HG03558 (cell line): ENCODE measurements at regions not wholly inside any gene's neighbourhood (a gene's known extent, or its start where the extent isn't known, plus 50 kb on each side); places are given as distances from the start of the nearest gene placed in this dataset.

ENCODE experiments used
- ATAC-seq: cut with Tn5 transposase; IDR thresholded peaks from one replicate; pipeline ENCODE4 v1.9.1; 2021; ENCODE audit warnings: moderate number of reproducible peaks; ENCODE audit not compliant: unreplicated experiment; ENCODE audit errors: extremely low read depth

- ATAC-seq, result no peak
These were observed 56.9 kb downstream of the SLITRK6 start for GRCh38 chr13:85742355-85742754.

GRCh38 chr13:85741017-85741416 is 58.2 kb downstream of the SLITRK6 start:
- ATAC-seq, result no peak

- ATAC-seq, result no peak
These were observed 60.4 kb downstream of the SLITRK6 start for GRCh38 chr13:85738696-85739320.

- no peak for ATAC-seq
These were observed 61.3 kb downstream of the SLITRK6 start for GRCh38 chr13:85737952-85738351.

- no peak for ATAC-seq
These were observed 69.9 kb downstream of the SLITRK6 start for GRCh38 chr13:85729296-85729695.

- no peak for ATAC-seq
These were observed 70.4 kb downstream of the SLITRK6 start for GRCh38 chr13:85728811-85729210.

- ATAC-seq, result no peak
These were observed 73.8 kb downstream of the SLITRK6 start for GRCh38 chr13:85725433-85725832.

GRCh38 chr13:85724546-85725432 is 74.4 kb downstream of the SLITRK6 start:
- ATAC-seq, result no peak

GRCh38 chr13:85719749-85720148 is 79.5 kb downstream of the SLITRK6 start:
- no peak for ATAC-seq

GRCh38 chr13:85717921-85718320 is 81.3 kb downstream of the SLITRK6 start:
- no peak for ATAC-seq

- ATAC-seq, result no peak
These were observed 88.7 kb downstream of the SLITRK6 start for GRCh38 chr13:85710545-85710944.

GRCh38 chr13:85709721-85710120 is 89.5 kb downstream of the SLITRK6 start:
- no peak for ATAC-seq

GRCh38 chr13:85709072-85709471 is 90.1 kb downstream of the SLITRK6 start:
- ATAC-seq, result no peak

- ATAC-seq, result no peak
These were observed 98.3 kb downstream of the SLITRK6 start for GRCh38 chr13:85700906-85701305.

GRCh38 chr13:85698256-85698655 is 101.0 kb downstream of the SLITRK6 start:
- no peak for ATAC-seq

- no peak for ATAC-seq
These were observed 104.2 kb downstream of the SLITRK6 start for GRCh38 chr13:85694992-85695391.

GRCh38 chr13:85693889-85694511 is 105.2 kb downstream of the SLITRK6 start:
- ATAC-seq, result no peak

GRCh38 chr13:85690368-85690767 is 108.9 kb downstream of the SLITRK6 start:
- ATAC-seq, result no peak

GRCh38 chr13:85685436-85685835 is 113.8 kb downstream of the SLITRK6 start:
- no peak for ATAC-seq

- ATAC-seq, result no peak
These were observed 123.9 kb downstream of the SLITRK6 start for GRCh38 chr13:85675151-85675907.

GRCh38 chr13:85671336-85671735 is 127.9 kb downstream of the SLITRK6 start:
- no peak for ATAC-seq
